Thyroid gland (tissue), 4 donors: ENCODE measurements at regions not wholly inside any gene's neighbourhood (a gene's known extent, or its start where the extent isn't known, plus 50 kb on each side); places are given as distances from the start of the nearest gene placed in this dataset.

Experiments
- POLR2A ChIP-seq, 2 donors: fragments of 450-650 bp; IDR thresholded peaks; one replicate each; pipeline ENCODE4 v1.6.1; 2017; ENCODE audit warnings: antibody characterized with exemption in 2 of 2, mild to moderate bottlenecking in 2 of 2, moderate library complexity in 1 of 2
- TF ChIP-seq, protein P1 (sequence below), 6 experiments: fragments of 200-600 bp in 3 of 6; fragments of 450-650 bp in 3 of 6; sonication (generic) in 3 of 6; IDR thresholded peaks; one replicate each; pipeline ENCODE4 v1.5.1; 2016 to 2019; ENCODE audit warnings: antibody characterized with exemption in 6 of 6, mild to moderate bottlenecking in 2 of 6, inconsistent platforms in 1 of 6, moderate library complexity in 1 of 6

- TF ChIP-seq, protein P1, sequence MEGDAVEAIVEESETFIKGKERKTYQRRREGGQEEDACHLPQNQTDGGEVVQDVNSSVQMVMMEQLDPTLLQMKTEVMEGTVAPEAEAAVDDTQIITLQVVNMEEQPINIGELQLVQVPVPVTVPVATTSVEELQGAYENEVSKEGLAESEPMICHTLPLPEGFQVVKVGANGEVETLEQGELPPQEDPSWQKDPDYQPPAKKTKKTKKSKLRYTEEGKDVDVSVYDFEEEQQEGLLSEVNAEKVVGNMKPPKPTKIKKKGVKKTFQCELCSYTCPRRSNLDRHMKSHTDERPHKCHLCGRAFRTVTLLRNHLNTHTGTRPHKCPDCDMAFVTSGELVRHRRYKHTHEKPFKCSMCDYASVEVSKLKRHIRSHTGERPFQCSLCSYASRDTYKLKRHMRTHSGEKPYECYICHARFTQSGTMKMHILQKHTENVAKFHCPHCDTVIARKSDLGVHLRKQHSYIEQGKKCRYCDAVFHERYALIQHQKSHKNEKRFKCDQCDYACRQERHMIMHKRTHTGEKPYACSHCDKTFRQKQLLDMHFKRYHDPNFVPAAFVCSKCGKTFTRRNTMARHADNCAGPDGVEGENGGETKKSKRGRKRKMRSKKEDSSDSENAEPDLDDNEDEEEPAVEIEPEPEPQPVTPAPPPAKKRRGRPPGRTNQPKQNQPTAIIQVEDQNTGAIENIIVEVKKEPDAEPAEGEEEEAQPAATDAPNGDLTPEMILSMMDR (IDR thresholded peaks at IDR 0.05), result no peak
- TF ChIP-seq POLR2A (IDR thresholded peaks at IDR 0.05), result no peak
Observed at GRCh38 chr4:100061835-100062234, 111.8 kb upstream of the H2AZ1 start.
